GM21717 (cell line): ENCODE measurements at regions not wholly inside any gene's neighbourhood (a gene's known extent, or its start where the extent isn't known, plus 50 kb on each side); places are given as distances from the start of the nearest gene placed in this dataset.

Source experiments
- ATAC-seq: cut with Tn5 transposase; IDR thresholded peaks from one replicate; pipeline ENCODE4 v1.9.1; 2021; ENCODE audit warnings: mild to moderate bottlenecking, moderate library complexity; ENCODE audit not compliant: unreplicated experiment

DNA sequence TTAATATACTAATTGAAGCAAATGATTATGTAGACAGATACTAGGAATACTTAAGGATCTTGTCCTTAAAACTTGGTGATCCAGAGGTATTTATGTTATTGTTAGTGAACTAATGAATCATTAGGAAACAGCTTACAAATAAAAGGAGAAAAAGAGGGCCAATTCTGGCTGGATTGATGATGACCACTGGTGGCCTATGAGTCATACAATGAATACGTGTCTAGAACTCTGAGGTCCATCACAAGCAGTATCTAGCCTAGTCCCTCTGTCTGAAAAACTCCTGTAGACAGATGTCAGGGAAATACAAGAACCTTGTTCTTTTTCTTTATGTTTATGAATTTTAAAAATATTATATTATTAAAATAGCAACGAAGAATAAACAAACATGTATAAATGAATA is 51.7 kb upstream of the RTL1 start:
- ATAC-seq: no peak

GRCh38 chr14:100962494-100962893 is 59.0 kb upstream of the RTL1 start:
- no peak for ATAC-seq

GRCh38 chr14:100965296-100965695 is 61.8 kb upstream of the RTL1 start:
- ATAC-seq: no peak

DNA sequence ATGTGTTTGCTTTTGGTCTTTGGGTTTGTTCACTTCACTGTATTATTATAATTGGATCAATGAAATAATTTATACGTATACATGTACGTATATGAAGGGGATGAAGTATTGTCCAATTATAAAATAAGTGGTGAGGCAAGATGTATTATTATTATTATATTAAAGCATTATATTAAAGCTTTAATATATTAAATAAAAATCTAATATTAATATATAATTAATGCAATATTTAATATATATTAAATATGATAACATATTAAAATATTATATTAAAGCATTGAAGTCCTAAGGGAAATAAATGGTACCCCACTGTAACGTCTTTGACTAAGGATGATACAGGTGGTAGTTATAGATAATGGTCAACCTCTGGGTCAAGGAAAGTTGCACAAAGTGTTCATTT is 63.7 kb upstream of the RTL1 start:
- no peak for ATAC-seq

- no peak for ATAC-seq
These were observed 64.4 kb upstream of the RTL1 start for GRCh38 chr14:100967930-100968329.

- ATAC-seq: no peak
These were observed 68.8 kb upstream of the RTL1 start for GRCh38 chr14:100972118-100972897.

GRCh38 chr14:100975671-100976070 is 72.1 kb upstream of the RTL1 start:
- no peak for ATAC-seq

GRCh38 chr14:100979079-100979478 is 75.6 kb upstream of the RTL1 start:
- no peak for ATAC-seq

DNA sequence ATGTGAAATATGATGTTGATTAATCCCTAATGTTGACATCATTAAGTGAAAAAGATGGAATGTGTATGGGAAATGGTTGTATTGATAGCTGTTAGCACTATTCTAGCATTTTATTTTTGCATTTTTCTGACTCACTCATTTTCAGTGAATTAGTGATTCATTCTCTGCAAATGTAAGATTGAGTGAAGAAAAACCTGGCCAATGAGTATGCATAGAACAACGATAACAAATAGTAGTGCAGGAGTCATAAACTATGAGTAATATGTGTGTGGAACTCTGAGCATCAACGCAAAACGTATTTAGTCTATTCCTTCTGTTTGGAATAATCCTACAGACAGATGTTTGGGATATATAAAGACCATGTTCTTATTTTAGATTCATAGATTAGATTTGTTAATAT is 76.3 kb upstream of the RTL1 start:
- ATAC-seq: no peak

DNA sequence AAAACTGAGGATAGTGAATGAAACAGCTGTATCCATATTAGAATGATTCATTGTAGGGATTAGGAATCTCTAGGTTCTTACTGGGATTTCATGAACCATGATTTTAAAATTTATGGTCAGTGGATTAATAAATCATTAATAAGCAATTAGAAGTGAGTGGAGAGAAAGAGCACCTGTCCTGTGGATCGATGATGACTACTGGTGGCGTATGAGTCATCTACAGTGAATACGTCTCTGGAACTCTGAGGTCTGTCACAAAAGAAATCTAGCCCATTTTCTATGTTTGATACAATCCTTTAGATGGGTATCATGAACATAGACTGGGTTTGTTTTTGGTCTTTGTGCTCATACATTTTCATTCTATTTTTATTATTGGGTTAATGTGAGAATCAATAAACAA is 77.3 kb upstream of the RTL1 start:
- ATAC-seq: no peak

DNA sequence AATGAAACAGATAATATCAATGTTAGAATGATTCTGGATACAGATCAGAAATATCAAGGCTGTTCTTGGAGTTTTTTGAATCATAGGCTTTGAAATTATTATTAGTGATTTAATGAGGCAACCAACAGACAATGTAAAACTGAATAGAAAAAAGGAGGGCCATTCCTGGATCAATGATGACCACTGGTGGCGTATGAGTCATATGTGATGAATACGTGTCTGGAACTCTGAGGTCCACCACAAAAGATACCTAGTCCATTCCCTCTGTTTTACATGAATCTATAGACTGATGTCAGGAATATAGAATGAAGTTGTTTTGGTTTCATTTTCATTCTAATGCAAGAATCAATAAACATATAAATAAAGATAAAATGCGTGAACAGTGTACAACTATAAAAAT is 78.3 kb upstream of the RTL1 start:
- no peak for ATAC-seq

DNA sequence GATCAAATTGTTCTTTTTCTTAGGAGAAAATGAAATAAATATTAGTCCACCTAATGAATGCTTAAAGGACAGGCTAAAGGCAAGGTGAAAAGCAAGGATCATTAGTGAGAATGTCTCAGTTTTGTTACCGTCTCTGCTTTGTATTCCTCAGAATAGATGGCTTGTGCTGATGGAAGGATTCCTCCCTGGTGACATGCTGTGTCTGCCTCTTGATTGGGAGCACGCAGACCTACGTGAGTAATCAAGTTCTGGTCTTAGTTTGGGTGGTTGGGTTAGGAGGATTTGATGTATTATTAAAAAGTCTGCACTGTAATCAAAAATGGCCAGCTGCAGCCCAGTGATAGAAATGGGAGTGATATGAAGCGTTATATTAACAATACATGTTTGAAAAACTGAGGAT is 78.8 kb upstream of the RTL1 start:
- ATAC-seq: no peak

DNA sequence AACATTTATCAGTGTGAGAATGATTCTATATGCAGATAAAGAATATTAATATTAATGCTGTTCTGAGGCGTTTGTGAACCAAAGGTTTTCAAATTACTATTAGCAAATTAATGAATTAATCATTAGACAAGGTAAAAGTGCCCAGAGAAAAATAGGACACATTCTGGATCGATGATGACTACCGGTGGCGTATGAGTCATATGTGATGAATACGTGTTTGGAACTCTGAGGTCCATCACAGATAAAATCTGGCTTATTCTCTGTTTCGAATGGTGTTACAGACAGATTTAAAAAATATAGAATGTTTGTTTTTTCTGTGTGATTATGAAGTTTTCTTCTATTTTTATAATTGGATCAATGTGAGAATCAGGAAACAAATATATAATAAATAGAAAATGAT is 79.2 kb upstream of the RTL1 start:
- no peak for ATAC-seq

GRCh38 chr14:100983710-100984109 is 80.2 kb upstream of the RTL1 start:
- ATAC-seq: no peak

- no peak for ATAC-seq
These were observed 84.5 kb upstream of the RTL1 start for GRCh38 chr14:100988011-100988410.

GRCh38 chr14:100988411-100988900 is 84.9 kb upstream of the RTL1 start:
- no peak for ATAC-seq

DNA sequence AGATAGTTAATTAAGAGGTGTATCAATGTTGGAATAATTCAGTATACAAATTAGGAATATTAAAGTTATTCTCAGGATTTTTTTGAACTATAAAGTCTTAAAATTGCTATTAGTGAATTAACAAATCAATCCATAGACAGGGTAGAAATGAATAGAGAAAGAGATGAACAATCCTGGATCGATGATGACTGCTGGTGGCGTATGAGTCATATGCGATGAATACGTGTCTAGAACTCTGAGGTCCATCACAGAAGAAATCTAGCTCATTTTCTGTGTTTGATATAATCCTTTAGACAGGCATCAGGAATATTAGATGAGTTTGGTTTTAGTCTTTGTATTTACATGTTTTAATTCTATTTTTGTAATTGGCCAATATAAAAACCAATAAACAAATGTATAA is 85.4 kb upstream of the RTL1 start:
- ATAC-seq: no peak

DNA sequence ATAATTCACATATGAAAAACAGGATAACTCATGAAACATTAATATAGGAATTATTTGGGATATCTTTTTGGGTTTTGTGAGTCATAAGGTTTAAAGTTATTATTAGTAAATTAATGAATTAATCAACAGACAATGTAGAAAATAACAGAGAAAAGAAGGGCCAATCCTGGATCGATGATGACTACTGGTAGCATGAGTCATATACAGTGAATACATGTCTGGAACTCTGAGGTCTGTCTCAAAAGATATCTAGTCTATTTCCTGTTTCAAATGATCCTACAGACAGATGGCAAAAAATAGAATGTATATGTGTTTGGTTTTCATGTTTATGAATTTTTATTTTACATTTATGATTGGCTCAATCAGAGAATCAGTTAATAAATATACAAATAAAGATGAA is 86.4 kb upstream of the RTL1 start:
- ATAC-seq: no peak

GRCh38 chr14:100994082-100994481 is 90.6 kb upstream of the RTL1 start:
- ATAC-seq: no peak

DNA sequence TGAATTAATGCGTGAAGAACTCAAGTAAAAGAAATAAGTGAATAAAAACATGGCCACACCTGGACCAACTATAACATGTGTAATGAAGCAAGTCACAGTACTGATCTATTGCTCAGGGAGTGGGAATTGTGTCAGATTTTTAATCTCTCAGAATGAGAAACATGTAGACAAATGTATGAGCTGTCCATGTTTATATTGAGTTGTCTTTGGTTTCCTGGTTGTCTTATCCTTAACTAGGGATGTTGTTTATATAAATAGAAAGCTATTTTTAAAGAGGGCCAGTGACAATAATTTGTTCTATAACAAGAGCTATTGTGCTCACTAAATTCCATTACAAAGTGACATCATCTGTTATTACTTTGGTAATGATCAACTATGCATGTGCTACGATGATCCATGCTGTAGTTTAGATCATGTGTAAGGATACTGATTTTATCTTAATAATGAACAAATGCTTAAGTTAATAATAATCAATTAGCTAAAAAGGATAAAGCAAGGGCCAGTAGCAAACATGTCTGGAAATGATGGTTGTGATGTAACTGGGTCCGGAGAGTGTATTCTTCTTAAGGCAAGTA is 91.3 kb upstream of the RTL1 start:
- ATAC-seq: no peak

- ATAC-seq: no peak
These were observed 97.3 kb upstream of the RTL1 start for GRCh38 chr14:101000711-101001250.

GRCh38 chr14:101001311-101002069 is 98.0 kb upstream of the RTL1 start:
- no peak for ATAC-seq
